Inflammatory macrophage treated with lipopolysaccharide for 4 hours (primary cell): ENCODE measurements at regions not wholly inside any gene's neighbourhood (a gene's known extent, or its start where the extent isn't known, plus 50 kb on each side); places are given as distances from the start of the nearest gene placed in this dataset.

Experiments
- DNase-seq: peaks from one replicate; pipeline ENCODE4 v3.0.0-alpha.2; 2020

DNA sequence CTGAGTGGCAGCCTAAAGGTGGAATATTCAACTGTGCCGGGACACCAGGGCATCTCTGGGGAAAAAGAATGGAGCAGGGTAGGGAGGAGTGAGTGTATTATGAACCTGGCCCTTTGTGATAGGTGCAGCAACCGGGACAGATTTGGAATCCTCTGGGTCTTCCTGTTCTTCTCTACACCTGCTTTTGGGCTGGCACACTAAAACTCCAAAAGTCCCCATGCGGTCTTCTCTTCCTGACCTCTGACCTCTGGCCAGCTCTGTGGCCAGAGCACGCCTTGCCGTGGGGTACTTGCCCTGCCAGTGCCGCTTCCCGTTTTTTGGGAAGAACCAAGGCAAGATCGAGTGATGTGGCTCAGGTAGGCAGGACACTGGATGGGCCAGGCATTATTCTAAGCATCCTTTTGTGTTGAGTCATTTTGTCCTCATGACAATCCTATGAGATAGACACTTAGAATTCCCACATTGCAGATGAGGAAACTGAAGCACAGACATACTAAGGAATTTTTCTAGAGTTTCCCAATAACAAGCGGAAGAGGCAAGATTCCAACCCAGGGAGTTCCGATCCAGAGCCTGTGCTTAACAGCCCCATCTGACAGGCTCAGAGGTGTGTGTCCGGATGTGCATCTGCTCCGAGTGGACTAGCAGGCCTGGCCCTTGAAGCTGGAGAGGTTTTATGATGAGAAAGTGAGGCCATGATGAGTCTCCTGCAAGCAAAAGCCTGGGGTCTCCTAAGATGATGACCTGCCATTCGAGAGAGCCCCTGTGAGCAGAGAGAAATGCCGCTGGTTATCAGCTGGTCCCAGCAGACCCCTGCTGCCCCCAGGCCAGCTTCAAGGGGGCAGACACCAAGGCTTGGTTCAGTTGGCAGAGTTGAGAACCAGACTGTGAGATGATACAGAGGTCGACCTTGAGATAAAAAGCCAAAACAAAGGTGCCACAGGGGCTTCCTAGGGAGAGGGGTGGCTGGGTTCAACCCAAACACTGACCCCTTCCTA, 67.9 kb upstream of the ESRRB start:
- no peak for DNase-seq

- no peak for DNase-seq
These were observed 66.3 kb upstream of the ESRRB start for GRCh38 chr14:76309572-76310162.

GRCh38 chr14:76311079-76311758, 64.7 kb upstream of the ESRRB start:
- no peak for DNase-seq

GRCh38 chr14:76312821-76313220, 63.1 kb upstream of the ESRRB start:
- DNase-seq: no peak

DNA sequence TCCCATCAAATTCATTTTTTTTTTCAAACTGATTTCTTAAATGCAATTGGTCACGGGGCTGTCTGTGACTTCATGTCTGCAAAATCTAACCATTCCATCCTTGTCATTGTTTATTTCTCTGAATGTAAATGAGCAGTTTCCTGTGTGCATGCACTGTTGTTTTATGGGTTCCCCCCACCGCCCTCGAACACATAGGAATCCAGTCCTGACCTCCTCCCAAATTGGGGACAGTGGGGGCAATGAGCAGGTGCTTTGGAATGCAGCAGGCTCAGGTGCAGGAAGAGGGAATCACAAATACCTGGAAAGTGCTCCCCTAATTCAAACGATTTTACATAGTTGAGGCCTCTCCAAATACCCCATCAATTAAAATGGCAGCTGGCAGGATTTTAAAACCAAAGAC, 62.6 kb upstream of the ESRRB start:
- DNase-seq: no peak

- no peak for DNase-seq
These were observed 62.1 kb upstream of the ESRRB start for GRCh38 chr14:76313852-76314251.

DNA sequence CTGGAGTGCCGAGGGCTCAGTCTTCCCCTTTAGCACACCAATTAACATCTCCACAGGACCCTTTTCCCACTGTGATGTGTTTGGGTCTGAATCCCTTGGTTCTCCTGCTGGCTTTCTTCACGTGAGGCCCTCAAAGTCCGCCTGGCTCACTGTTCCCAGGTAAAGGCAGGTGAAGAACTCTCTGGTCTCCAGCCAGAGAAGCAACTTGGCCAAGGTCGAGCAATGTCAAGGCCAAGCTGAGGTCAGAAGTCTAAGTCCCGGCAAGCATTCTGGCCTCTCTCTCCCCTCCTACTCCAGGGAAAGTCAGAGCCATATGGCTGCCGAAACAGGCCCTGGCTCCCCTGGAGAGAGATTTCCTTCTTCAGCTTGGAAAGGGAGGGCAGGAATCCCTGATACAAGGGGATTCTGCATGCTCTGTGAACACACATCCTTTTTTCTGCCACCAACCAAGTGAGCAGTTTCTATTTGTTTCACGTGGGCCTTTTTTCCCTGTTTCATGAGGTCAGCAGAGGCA, 61.4 kb upstream of the ESRRB start:
- DNase-seq: no peak

- DNase-seq: no peak
These were observed 55.5 kb upstream of the ESRRB start for GRCh38 chr14:76320486-76320885.

DNA sequence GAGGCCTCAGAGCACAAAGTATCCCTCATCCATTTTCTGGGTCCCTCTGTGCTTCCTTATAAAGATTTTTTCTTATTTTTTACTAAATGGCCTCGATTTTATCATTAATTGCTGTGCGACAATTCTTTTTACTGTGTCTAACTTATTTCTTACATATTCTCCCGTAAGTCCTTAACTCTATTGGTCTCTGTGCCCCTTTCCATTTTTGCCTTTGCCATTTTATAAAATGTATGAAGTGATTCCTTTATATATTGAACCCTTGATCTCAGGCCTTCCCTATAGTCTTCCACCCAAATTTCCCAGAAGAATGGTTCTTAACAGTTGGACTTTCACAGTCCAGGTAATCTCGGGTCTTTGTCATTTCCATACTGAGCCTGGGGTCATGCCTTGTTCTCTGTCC, 55.0 kb upstream of the ESRRB start:
- no peak for DNase-seq

GRCh38 chr14:76322594-76323220, 53.2 kb upstream of the ESRRB start:
- DNase-seq: no peak

GRCh38 chr14:76323331-76324050, 52.4 kb upstream of the ESRRB start:
- no peak for DNase-seq

DNA sequence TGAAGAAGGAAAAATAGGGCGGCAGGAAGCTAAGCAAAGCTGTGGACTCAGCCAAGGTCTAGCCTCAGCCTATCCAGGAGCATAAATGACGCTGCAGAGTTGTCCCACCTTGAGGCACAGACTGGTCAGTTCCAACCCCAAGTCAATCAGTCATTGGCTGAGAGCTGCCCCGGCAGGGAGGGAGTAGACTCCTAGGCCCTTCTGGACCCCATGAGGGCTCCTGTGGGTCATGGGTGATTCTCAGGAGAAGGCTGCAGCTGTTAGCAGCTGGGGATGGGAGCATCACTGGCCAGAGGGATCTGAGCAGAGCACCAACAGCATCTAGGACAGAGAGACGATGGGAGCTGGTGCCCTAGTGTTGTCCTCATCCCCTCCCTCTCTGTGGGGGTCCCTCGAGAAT, 51.8 kb upstream of the ESRRB start:
- no peak for DNase-seq
